ENCODE measurements at regions not wholly inside any gene's neighbourhood (a gene's known extent, or its start where the extent isn't known, plus 50 kb on each side); places are given as distances from the start of the nearest gene placed in this dataset.

DNA sequence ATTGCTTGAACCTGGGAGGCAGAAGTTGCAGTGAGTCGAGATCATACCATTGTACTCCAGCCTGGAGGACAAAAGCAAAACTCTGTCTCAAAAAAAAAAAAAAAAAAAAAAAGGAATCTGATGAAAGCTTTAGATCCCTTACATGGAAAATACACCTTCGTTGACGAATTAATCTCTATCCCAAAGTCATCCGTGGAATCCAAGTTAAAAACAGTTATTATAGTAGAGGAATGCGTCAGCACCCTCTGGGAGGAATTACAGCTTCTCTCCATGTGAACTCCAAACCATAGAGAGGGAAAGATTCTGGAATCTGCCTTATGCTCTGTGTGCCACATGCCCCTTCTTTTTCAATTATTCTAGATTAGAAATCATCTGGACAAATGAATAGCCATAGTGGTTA lies 192.3 kb upstream of the C2CD4B start:
- TF ChIP-seq, protein P1, sequence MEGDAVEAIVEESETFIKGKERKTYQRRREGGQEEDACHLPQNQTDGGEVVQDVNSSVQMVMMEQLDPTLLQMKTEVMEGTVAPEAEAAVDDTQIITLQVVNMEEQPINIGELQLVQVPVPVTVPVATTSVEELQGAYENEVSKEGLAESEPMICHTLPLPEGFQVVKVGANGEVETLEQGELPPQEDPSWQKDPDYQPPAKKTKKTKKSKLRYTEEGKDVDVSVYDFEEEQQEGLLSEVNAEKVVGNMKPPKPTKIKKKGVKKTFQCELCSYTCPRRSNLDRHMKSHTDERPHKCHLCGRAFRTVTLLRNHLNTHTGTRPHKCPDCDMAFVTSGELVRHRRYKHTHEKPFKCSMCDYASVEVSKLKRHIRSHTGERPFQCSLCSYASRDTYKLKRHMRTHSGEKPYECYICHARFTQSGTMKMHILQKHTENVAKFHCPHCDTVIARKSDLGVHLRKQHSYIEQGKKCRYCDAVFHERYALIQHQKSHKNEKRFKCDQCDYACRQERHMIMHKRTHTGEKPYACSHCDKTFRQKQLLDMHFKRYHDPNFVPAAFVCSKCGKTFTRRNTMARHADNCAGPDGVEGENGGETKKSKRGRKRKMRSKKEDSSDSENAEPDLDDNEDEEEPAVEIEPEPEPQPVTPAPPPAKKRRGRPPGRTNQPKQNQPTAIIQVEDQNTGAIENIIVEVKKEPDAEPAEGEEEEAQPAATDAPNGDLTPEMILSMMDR (conservative IDR thresholded peaks at IDR 0.05): no peak
- TF ChIP-seq ZFX (IDR thresholded peaks at IDR 0.05): no peak
